HG02938 (cell line): ENCODE measurements at regions not wholly inside any gene's neighbourhood (a gene's known extent, or its start where the extent isn't known, plus 50 kb on each side); places are given as distances from the start of the nearest gene placed in this dataset.
"Not testable (repeated sequence)": the region's sequence is repeated elsewhere in the genome, so short reads cannot be mapped to it uniquely, and the experiment has no call there.

Experiments
- ATAC-seq: cut with Tn5 transposase; IDR thresholded peaks from one replicate; pipeline ENCODE4 v1.9.1; 2021; ENCODE audit warnings: mild to moderate bottlenecking, moderate library complexity; ENCODE audit not compliant: unreplicated experiment

DNA sequence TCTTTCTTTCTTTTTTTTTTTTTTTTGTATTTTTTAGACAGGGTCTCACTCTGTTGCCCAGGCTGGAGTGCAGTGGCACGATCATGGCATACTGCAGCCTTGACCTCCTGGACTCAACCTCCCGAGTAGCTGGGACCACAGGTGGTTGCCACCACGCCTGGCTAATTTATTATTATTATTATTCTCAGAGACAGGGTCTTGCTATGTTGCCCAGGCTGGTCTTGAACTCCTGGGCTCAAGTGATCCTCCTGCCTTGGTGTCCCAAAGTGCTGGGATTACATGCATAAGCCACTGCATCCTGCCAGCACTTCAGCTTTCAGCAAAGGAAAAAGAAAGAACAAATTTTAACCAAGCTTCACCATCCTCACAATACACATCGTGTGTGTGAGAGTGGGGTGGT is 97.9 kb upstream of the SERBP1 start:
- no peak for ATAC-seq

DNA sequence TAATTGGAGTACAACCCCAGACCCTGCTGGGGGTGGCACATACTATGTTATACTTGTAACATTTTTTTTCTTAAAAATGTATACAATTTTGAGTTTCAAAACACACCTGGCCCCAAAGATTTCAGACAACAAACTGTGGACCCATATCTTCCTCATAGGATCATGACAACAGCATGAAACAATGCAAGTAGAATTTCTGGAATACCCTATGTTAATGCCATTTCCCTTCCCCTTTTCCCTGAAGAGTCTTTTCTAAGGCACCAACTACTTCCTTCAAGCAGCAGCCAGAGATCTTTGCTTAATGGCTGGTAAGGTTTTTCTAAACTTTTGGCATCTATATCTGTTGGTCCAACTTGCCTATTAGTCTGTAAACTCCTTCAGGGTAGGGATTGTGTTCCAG is 99.9 kb upstream of the SERBP1 start:
- ATAC-seq: no peak

DNA sequence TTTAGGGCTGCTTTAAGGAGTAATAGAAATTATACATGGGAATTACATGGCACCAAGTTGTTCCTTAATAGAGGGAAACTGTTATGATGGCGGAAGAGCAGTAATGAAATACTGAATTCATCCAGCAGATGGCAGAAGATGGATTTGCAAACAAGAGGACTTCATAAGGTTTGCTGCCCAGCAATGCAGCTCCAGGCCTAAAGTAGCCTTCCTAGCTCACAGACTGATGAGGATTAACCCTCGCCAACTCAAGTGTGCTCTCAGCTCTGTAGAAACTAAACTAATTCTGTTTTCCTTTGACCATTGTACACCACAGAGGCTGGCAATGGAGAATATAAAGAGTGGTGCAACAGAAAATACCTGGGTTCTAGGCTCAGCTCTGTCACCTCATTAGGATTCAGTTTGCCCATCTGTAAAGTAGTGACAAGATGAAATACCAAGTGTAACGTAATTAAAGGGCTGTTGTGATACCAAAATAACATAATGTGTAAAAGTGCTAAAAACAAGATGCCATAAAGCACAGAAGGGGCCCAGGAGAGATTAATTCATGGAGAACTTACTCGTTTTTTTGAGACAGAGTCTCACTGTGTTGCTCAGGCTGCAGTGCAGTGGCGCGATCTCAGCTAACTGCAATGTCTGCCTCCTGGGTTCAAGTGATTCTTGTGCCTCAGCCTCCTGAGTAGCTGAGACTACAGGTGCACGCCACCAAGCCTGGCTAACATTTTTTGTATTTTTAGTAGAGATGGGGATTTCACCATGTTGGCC is 102.4 kb upstream of the SERBP1 start:
- ATAC-seq: peak; percentile 63

DNA sequence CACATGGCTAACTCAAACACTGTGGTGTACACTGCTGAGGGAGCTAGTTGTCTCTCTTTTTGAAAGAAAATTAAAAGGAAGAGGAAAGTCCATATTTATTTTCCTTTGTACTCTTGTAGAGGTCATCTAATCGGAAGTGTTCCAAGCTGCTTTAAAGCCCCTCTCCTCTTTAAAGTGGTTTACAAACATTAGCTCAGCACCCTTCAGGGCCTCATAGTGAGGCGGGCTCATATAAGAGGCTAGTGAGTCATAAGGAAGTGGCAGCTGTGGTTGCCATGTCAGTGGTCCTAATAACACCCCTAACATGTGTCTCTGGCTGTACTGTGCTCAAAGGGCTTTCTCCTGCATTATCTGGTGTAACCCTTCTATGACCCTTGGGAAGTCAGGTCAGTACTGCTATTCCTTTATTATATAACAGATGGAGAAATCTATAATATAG is 104.4 kb upstream of the SERBP1 start:
- ATAC-seq: no peak

DNA sequence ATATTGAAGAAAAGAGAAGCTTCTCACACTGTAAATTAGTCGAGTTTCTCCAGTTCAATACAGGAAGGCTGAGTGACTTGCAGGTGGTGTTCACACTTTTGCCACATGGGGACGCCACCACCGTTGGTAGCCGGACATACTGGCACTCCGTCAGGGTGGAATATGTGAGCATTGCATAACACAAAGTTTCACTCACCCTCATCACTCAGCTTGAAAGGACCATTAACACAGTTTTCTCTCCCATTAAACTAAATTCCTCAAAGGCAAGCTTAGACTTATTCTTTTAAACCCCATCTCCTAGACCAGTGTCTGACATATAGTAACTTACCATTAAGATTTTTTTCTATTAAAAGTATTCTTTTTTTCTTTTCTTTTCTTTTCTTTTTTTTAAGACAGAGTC is 105.3 kb upstream of the SERBP1 start:
- peak; percentile 82 for ATAC-seq

DNA sequence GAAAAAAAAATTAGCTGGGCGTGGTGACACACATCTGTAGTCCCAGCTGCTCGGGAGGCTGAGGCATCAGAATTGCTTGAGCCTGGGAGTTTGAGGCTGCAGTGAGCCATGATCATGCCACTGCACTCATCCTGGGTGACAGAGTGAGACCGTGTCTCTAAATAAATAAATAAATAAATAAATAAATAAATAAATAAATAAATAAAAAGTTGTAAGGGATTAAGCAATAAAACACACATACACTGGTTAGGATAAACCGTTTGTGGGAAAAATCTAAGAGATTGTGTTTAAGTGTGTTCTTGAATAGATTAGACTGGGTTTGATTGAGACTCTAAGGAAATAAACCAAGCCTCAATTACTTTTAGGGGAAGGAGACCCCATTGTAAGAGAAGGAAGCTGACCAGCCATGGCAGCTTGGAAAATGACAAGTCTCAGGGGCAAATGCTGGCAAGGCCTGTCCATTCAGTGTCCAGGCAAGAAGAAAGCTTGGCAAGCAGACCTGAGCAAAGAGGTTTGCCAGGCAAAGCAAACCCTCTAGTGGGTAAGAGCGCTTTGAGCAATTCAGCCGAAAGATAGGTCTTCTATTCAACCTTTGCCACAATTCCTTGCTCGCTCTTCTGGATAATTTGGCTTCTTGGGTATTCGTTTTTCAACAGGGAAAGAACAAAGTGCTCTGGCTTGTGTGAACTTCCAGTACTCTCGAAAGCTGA is 106.9 kb upstream of the SERBP1 start:
- ATAC-seq: no peak

DNA sequence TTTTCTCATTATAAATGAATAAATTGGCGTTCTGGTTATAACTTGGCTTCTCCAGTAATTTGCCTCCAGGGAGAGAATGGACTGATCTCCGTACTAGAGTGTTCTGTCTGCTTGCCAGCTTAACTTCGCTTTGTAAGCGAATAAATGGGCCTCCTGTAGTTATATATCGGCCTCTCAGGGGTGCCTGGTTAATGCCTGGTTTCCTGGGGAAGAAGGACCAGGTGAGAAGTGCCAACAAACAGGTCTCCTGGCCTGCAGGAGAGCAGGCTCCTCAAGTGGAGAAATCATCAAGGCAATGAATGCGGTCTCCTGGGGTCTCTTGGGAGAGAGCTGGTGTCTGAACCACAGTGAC is 107.4 kb upstream of the SERBP1 start:
- ATAC-seq: no peak

DNA sequence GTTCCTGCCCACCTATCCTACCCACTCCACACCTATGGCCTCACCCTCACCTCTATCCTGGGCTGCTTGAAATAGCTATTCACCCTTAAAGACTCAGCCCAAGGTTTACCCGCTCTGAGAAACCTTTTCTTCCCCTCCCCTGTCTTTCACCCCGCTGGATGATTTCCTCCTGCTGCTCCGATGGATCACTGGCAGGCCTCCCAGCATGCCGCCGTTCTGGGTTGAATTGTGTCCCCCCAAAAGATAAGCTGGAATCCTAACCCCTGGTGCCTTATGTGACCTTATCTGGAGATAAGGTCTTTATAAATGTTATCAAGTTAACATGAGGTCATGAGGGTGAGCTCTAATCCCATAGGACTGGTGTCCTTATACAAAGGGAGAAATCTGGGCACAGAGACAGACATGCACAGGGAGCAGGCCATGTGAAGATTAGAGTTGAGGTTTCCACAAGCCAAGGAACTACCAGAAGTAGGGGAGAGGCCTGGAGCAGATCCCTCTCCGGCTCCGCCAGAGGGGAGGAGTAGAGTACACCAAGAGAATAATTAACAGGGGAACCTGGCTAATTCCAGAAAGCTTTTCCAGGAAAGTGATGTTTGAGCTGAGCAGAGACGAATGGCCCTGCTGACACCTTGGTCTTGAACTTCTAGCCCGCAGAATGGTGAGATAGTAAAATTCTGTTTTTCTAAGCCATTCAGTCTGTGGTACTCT is 110.0 kb upstream of the SERBP1 start:
- ATAC-seq: no peak

DNA sequence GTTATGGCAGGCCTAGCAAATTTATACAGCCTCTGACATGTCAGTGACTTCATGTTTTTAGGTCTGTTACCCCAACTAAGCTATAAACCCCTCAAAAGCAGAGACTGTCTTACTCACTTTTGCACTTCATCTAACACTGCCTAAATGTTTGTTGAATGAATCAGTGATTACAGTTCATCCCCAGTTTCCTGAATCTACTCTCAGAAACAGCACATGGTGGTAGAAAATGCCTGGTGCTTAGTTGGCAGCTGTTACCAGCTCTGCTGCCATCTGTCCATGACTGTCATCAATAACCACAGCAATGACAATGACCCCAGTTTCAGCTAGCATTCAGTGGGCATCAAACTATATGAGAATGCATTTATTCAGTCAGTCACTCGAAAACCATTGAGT is 110.5 kb upstream of the SERBP1 start:
- ATAC-seq: no peak

DNA sequence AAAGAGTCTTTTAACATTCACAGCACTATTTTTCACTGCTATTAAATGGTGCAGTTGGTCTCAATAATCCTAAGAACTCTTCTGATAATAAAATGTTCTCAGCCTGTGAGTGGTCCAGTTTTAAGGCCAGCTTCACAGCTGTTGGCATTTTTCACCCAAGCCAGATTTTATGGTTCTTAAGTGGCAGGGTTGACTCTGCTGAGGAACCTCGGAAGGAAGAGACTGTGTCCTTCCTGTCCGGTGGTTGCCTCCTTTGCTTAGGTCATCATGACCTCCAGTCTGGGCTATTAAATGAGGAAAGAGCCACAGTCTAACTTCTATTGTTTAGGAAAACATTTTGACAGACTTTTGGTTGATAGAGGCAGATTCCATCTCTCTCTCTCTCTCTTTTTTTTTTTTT is 112.5 kb upstream of the SERBP1 start:
- ATAC-seq: no peak

DNA sequence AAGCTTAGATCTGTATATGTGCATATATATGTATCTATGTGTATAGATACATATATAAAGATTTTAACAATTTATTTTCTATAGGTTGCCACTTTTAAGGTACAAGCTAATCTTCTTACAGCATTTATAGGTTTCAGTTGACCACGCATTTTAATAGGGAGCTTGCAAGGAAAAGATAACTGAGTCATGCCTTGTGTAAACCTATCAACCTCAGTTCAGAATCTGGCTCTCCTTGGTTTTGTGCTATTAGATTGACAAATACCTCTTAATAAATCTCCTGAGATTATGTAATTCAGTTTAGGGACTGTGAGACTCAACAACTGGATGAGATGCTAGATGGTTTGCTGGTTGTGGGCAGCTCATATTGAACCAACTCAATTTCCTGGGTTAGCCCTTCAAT is 114.7 kb upstream of the SERBP1 start:
- no peak for ATAC-seq

DNA sequence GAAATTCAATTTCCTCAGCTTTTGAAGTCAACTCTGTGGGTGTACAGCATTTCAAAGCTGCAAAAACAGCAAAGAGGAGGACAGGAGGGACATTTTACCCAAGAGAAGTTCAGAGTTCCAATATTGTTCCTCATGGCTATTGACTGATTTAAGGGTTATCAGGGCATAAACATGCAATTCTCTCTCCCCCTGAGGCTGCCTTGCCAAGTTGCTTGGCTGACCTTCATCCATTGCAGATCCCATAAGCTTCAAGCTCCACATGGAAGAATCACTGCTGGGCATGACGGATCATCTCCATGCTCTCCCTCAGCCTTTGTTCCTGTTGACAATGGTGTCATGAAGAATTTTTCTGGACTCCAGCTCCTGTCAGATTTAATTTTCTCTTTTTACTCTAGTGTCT is 115.2 kb upstream of the SERBP1 start:
- ATAC-seq: no peak

DNA sequence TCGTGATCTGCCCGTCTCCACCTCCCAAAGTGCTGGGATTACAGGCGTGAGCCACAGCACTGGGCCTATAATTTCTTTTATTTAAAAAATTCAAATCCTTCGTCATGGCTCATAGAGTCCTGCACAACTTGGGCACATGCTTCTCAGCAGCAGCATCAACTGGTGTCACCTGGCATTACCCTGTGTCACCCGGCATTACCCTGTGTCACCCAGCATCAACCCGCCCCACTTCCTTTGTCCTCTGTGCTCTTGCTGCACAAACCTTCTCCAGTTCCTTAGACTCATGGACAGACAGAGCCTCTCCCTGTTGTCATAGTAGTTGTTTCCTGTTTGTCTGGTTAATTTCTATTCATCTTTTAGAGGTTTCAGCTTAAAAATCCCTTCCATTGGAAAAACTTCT is 121.2 kb upstream of the SERBP1 start:
- ATAC-seq: no peak

DNA sequence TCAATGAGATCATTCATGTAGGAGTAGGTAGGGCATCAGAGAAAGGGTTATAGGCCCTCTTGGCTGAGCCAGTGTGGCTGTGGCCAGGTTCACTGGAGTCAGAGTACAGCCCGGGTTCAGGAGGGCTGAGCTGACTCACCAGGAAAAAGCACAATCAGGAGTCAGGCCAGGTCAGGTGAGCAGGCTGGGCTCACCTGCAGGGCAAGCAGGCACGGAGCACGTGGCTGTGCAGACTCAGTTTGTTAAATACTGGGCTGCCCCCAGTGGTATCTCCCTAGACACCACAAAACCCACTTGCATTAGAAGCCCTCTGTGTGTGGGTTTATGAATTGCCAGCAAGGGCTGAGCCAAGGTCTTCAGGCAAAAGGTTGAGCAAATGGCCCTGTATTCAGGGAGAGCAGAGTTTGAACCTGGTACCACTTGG is 122.1 kb upstream of the SERBP1 start:
- ATAC-seq: no peak

DNA sequence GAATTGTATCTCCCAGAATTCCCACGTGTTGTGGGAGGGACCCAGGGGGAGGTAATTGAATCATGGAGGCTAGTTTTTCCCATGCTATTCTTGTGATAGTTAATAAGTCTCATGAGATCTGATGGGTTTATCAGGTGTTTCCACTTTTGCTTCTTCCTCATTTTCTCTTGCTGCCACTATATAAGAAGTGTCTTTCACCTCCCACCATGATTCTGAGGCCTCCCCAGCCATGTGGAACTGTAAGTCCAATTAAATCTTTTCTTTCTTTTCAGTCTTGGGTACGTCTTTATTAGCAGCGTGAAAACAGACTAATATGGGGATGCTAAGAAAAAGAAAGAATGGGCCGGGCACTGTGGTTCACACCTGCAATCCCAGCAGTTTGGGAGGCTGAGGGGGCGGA is 124.0 kb upstream of the SERBP1 start:
- ATAC-seq: not testable (repeated sequence)

DNA sequence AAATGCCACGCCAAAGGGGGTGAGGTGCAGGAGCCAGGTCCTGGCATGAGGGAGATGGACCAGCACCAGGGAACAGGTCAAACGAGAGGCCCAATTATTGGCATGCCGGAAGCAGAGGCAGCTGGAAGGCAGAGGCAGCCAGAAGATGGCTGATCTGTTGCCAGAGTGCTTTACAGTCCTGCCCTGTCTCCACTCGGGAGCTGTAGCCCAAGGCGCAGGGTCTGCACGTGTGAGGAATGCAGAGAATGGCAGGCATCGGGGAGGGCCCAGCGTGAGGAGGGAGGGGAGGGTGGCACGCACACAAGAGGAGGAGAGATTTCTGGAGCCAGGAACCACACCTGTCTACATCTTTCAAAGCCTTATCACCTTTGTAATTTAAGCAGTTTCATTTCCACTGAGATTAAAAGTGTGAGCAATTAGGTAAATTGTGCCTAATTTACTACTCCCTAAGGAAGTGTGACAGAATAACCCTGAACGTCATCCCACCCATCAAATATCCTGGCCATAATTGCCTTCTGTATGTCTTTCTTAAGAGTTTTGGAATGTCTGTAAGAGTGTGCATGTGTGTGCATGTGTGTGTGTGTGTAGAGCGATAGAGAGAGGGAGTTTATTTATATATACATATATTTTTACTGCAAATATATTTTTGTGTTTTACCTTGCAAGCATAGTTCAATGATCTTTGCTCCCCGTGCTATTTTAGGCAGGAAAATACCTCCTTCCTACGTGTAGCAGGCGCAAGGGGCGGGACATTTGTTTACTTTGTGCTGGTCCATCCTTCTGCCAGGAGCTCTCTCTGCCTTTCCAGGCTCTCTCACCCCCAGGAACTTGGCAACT is 125.5 kb upstream of the SERBP1 start:
- no peak for ATAC-seq

DNA sequence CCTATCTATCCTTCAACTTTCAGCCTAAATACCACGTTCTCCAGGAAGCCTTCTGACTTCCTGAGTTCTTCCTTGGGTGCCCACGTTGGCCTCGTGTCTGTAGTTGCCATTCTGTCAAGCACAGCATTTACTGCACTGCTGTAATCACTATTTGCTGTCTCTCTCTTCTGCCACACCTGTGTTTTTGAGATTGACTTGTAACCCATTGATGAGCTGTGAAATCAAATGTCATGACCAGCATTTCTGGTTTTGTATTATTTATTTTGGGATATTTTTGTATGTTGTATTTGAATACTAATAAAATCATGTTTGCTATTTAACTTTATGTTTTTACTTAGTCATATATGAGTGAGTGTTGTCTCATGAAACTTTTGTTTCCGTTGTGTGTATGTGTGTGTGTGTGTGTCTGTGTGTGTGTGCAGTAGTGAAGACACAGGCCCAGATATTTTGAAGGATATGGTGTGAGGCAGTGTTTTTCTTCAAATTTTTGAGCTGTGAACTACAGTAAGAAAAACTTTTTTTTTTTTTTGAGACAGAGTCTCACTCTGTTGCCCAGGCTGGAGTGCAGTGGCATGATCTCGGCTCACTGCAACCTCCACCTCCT is 126.2 kb upstream of the SERBP1 start:
- ATAC-seq: no peak

DNA sequence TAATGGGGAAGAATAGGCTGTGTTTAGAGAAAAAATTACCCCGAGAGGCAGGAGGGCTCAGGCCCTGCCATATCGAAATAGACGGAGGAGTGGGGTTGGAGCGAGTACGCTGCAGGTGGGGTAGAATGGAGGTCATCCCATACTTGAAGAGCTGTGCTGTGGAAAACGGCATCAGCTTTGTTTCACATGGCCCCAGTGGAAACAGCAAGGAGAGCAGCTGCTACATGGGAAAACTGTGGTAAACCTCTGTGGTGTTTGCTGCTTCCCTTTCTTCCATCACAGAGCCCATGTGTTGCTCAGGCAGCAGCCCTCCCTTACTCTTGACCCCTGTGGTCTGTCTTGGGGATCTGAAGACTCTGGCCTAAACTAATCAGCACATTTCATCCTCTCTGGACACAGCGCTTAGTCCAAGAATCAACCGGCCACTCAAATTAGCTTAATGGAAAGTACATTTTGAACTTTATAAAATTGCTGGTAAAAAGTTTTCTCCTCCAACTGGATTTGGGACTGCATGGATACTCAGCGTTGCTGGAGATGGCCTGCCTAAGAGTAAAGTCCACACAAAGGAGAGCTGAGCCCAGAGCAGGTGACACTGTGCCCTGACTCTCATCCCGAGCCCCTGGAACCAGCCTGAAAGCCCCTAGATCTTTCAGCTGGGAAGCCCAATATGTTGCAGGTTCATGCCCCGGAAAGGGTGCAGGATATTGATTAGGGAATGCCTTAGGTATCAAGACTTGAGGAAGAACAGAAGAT is 127.1 kb upstream of the GADD45A start:
- ATAC-seq: no peak

DNA sequence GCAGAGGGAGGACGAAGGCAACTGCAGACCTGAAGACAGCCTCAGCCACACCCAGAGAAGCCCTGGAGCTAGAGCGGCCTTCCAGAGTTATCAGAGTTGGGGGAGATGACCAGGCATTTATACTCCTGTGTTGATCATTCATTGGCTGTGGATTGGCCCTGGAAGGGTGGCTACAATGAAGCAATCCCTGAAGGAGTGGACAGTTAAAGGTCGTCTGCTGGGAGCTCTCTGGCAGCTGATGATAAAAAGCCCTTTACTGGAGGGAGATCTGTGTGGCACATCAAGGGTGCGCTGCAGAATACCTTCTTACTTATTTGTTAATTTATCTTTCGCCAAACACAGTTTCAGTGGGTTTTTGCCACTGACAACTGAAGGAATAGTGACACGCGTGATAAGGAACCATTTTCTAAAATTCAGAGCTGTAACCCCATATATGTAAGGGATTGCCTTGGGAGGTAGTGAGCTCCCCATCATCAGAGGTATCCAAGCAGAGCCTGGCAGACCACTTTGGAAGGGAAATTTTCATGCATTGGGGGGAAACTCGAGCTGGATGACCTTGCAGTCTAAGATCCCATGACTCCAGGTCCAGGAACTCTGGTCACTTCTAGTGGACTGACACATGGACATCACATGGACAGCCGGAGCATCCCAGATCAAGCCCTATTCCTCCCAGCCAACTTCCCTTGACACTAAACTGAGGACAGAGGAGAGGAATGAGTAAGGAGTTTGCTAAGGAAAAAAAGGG is 126.4 kb upstream of the GADD45A start:
- ATAC-seq: no peak
